Heart right ventricle (tissue), 16 donors: ENCODE measurements at regions not wholly inside any gene's neighbourhood (a gene's known extent, or its start where the extent isn't known, plus 50 kb on each side); places are given as distances from the start of the nearest gene placed in this dataset.

Source experiments
- ATAC-seq, 8 donors: fragments of 200-7000 bp; cut with Tn5 transposase; one replicate each; pipeline ENCODE4 v1.9.1; 2020; ENCODE audit warnings: mild to moderate bottlenecking in 8 of 8, moderate library complexity in 8 of 8, moderate number of reproducible peaks in 1 of 8
- DNase-seq, 2 donors: peaks; one replicate each; pipeline ENCODE4 v3.0.0-alpha.2; 2020
- H3K27ac ChIP-seq, 10 donors: fragments of 200-600 bp; sonication (generic) in 2 of 10; one replicate each; pipeline versions ENCODE4 v1.5.0 to v1.8.0; 2020 to 2022; ENCODE audit warnings: mild to moderate bottlenecking in 3 of 10
- H3K27me3 ChIP-seq, 7 donors: fragments of 200-600 bp; one replicate each; pipeline ENCODE4 v1.8.0; 2021 to 2022; ENCODE audit warnings: mild to moderate bottlenecking in 2 of 7
- H3K36me3 ChIP-seq, 9 donors: fragments of 200-600 bp; sonication (generic) in 1 of 9; one replicate each; pipeline versions ENCODE4 v1.5.0 to v1.8.0; 2020 to 2022; ENCODE audit warnings: mild to moderate bottlenecking in 2 of 9
- H3K4me1 ChIP-seq, 9 donors: fragments of 200-600 bp; sonication (generic) in 1 of 9; one replicate each; pipeline versions ENCODE4 v1.5.0 to v1.8.0; 2020 to 2022; ENCODE audit warnings: mild to moderate bottlenecking in 4 of 9
- H3K4me3 ChIP-seq, 10 donors: fragments of 200-600 bp; sonication (generic) in 2 of 10; one replicate each; pipeline versions ENCODE4 v1.5.0 to v1.8.0; 2020 to 2022; ENCODE audit warnings: mild to moderate bottlenecking in 7 of 10, moderate library complexity in 2 of 10
- H3K9me3 ChIP-seq, 11 donors: fragments of 200-600 bp in 10 of 11; sonication (generic) in 2 of 11; one replicate each; pipeline versions ENCODE4 v1.5.0 to v1.8.0; 2013 to 2022; ENCODE audit warnings: mild to moderate bottlenecking in 2 of 11, control low read depth in 1 of 11, moderate library complexity in 1 of 11
- WGBS, 2 donors: extraction: QIAGEN DNeasy Blood & Tissue Kit; methylation state at CpG; one replicate each; pipeline ENCODE4 v1.1.7; 2013; ENCODE audit warnings: inconsistent platforms in 1 of 2; 5-methylcytosine and 5-hydroxymethylcytosine counted together
- intact Hi-C, 10 donors: fragments of 100-400 bp; cut with DNase I; formaldehyde crosslinking; loops; one replicate each; pipeline versions ENCODE4 v1.11.1 to v1.14.2; 2022
- TF ChIP-seq, protein P1 (sequence below), 9 donors: fragments of 200-600 bp; sonication (generic) in 2 of 9; IDR thresholded peaks; one replicate each; pipeline versions ENCODE4 v1.5.0 to v1.8.0; 2021 to 2022; ENCODE audit warnings: antibody characterized with exemption in 9 of 9, mild to moderate bottlenecking in 5 of 9, moderate library complexity in 1 of 9
- donor health status: Arrhythmogenic right ventricular cardiomyopathy.
- donor health status: ischemic (EF 13 %, LVEDD 7.1; RV severe dilation, severe dysfunction).
- donor health status: healthy with polysubstance abuse.
- donor health status: DM: no; HTN: yes; CAD: no.
- donor health status: DM: no; HTN: no; CAD: no.
- donor health status: ischemic (EF 25% LVEDD 6.9; RV normal size, moderate dysfunction).
- donor health status: ischemic (EF 25% LVEDD 5.7; RV mildly dilated, moderate dysfunction).
- donor health status: healthy.
- donor health status: DM: yes; HTN: yes; CAD: no.
- donor health status: Ischemic cardiomyopathy.
- donor health status: ischemic (EF 35%, LVEDD 5.7; RV mildly dilated, moderate dysfunction).
- donor health status: nonischemic (EF 11% LVEDD 7.7; RV severe dilation, severe dysfunction).
- donor health status: DM: yes; HTN: yes; CAD: no.
- donor health status: PGD.
- donor health status: ischemic (EF 29% LVEDD 5.4; RV normal size, mild dysfunction).
- donor health status: nonischemic (EF 23%, LVEDD 6.1; RV moderate dilation, normal function).

DNA sequence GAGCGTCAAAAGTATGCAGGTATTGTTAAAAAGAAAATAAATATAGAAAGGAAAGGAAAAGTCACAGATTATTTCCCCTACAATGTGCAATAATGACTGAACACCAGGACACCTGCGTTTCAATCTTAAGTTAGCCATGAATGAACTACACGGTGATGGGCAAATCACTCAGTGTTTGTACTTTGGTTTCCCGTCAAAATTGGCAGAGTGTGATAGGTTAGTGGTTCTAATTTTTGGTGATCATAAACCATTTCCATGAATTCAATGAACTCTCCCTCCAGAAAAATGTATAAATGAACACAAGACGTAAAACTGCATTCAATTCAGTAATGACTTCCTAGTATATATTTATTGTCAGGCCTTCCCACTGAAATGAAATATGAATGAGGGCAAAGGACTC is 59.0 kb upstream of the ITGA1 start:
- DNase-seq (no peak), ATAC-seq (no peak)
- H3K27ac ChIP-seq = peak overlapping the region in 4 of 10 donors; percentile 61 to 79 (median 70)
- H3K9me3 ChIP-seq = no peaks in the 10 kb centered on the region
- no peak overlapping the region for H3K4me3 ChIP-seq
- 71 to 82% methylated on average over 5 of the region's 5 CpGs for WGBS, 2 donors
- intact Hi-C loops = loop anchor here in 3 of 10 donors (5.0 kb wide), 3 partner anchors 36 to 59 kb away; partner anchors contain the start of genes ITGA1 (in 1 of the 3) and PELO (in 1 of the 3)
- TF ChIP-seq, protein P1, sequence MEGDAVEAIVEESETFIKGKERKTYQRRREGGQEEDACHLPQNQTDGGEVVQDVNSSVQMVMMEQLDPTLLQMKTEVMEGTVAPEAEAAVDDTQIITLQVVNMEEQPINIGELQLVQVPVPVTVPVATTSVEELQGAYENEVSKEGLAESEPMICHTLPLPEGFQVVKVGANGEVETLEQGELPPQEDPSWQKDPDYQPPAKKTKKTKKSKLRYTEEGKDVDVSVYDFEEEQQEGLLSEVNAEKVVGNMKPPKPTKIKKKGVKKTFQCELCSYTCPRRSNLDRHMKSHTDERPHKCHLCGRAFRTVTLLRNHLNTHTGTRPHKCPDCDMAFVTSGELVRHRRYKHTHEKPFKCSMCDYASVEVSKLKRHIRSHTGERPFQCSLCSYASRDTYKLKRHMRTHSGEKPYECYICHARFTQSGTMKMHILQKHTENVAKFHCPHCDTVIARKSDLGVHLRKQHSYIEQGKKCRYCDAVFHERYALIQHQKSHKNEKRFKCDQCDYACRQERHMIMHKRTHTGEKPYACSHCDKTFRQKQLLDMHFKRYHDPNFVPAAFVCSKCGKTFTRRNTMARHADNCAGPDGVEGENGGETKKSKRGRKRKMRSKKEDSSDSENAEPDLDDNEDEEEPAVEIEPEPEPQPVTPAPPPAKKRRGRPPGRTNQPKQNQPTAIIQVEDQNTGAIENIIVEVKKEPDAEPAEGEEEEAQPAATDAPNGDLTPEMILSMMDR (IDR thresholded peaks at IDR 0.05) = no peak
- H3K36me3 ChIP-seq = no peaks in the 10 kb centered on the region
- no peaks in the 10 kb centered on the region for H3K27me3 ChIP-seq
- peaks cover 0 to 45% (median 36%) of the 10 kb centered on the region in 9 donors for H3K4me1 ChIP-seq

DNA sequence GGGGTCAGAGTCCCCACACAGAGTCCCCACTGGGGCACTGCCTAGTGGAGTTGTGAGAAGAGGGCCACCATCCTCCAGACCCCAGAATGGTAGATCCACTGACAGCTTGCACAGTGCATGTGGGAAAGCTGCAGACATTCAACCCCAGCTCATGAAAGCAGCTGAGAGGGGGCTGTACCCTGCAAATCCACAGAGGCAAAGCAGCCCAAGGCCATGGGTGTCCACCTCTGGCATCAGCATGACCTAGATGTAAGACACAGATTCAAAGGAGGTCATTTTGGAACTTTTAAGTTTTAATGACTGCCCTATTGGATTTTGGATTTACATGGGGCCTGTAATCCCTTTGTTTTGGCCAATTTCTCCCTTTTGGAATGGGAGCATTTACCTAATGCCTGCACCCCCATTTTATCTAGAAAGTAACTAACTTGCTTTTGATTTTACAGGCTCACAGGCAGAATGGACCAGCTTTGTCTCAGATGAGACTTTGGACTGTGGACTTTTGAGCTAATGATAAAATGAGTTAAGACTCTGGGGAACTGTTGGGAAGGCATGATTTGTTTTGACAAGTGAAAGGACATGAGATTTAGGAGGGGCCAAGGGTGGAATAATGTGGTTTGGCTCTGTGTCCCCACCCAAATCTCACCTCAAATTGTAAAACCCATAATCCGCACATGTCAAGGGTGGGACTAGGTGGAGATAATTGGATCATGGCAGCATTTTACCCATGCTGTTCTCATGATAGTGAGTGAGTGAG is 56.3 kb upstream of the ITGA1 start:
- no peak overlapping the region for H3K4me3 ChIP-seq
- intact Hi-C loops = no loop called here
- ATAC-seq (no peak), DNase-seq (no peak)
- 93 to 100% methylated on average over 1 of the region's 1 CpG for WGBS, 2 donors
- TF ChIP-seq, protein P1 (IDR thresholded peaks at IDR 0.05) = no peak
- peaks cover 0 to 23% (median 19%) of the 10 kb centered on the region in 9 donors for H3K4me1 ChIP-seq
- H3K27ac ChIP-seq = no peak overlapping the region
- H3K9me3 ChIP-seq = peaks cover 0 to 2% (median 0%) of the 10 kb centered on the region in 11 donors
- H3K27me3 ChIP-seq = no peaks in the 10 kb centered on the region
- no peaks in the 10 kb centered on the region for H3K36me3 ChIP-seq

DNA sequence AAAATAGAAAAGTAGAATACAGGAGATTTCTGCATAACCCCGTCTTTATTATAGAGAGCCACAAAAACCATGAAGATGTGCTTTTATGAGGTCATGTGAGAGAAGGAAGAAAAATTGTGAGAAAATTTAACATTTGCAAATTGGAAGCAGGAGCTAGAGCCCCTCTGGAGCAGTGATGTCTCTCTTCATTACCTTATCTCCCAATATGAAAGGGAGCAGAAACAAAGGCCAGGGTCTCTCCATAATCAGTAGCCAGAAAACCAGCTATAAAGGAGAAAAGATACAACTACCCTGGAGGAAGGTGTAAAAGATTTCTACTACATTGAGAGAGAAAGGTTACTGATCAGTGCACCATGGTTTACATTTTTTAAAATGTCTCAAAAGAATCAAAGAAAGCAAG is 53.2 kb upstream of the ITGA1 start:
- 98 to 100% methylated on average over 1 of the region's 1 CpG for WGBS, 2 donors
- no peak for DNase-seq
- TF ChIP-seq, protein P1 (IDR thresholded peaks at IDR 0.05) = no peak
- Histone ChIP-seq H3K4me1 (peaks cover 0 to 13% (median 0%) of the 10 kb centered on the region in 9 donors), H3K27me3 (no peaks in the 10 kb centered on the region), H3K27ac (no peak overlapping the region), H3K9me3 (peaks cover 0 to 6% (median 0%) of the 10 kb centered on the region in 11 donors), H3K4me3 (no peak overlapping the region), H3K36me3 (no peaks in the 10 kb centered on the region)
- intact Hi-C loops = no loop called here
- no peak for ATAC-seq

DNA sequence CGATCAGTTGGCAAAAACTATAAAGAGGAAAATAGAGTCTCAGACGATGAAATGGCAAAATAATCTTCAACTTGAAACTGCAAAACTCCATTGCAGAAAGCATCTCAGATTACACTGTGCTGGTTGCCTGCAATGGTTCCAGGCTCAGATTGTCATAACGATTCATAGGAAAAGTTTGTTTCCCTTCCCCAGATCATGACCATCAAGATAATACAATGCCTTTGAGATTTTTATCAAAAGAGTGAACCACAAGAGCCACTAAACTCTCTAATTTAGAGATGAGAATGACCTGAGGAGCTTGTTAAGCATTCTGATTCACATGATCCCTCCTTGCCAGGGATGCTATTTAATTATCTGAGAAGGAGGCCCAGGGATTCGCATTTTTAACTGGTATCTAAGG is 52.6 kb upstream of the ITGA1 start:
- Histone ChIP-seq H3K4me3 (no peak overlapping the region), H3K27me3 (no peaks in the 10 kb centered on the region), H3K9me3 (peaks cover 0 to 6% (median 0%) of the 10 kb centered on the region in 11 donors), H3K4me1 (peaks cover 0 to 16% (median 0%) of the 10 kb centered on the region in 9 donors), H3K27ac (no peak overlapping the region), H3K36me3 (no peaks in the 10 kb centered on the region)
- WGBS, 2 donors = 79 to 84% methylated on average over 4 of the region's 4 CpGs
- DNase-seq (no peak), ATAC-seq (no peak)
- intact Hi-C loops = no loop called here
- TF ChIP-seq, protein P1 (IDR thresholded peaks at IDR 0.05) = no peak
